K562 (cell line): ENCODE measurements at regions not wholly inside any gene's neighbourhood (a gene's known extent, or its start where the extent isn't known, plus 50 kb on each side); places are given as distances from the start of the nearest gene placed in this dataset.
A peak's percentile ranks its signal among the peaks of the same experiment; 100 is the strongest.

ENCODE experiments used
- BRCA1 ChIP-seq, 2 experiments: fragments of 450-650 bp in 1 of 2; sonication (generic) in 1 of 2; formaldehyde crosslinking in 1 of 2; IDR thresholded peaks; 2 replicates each; pipeline versions ENCODE4 v1.5.0 to v1.6.1; 2017 to 2020; ENCODE audit warnings: mild to moderate bottlenecking in 1 of 2, missing genetic modification reagents in 1 of 2
- DIDO1 ChIP-seq: fragments of 450-650 bp; IDR thresholded peaks from 2 replicates; pipeline ENCODE4 v1.6.1; 2016; ENCODE audit warnings: low read depth, missing biosample characterization, missing genetic modification characterization
- FOXJ2 ChIP-seq: fragments of 200-800 bp; sonication (Bioruptor generic); IDR thresholded peaks from 2 replicates; pipeline ENCODE4 v1.6.1; 2016; ENCODE audit warnings: missing genetic modification characterization, missing compliant biosample characterization
- FOXJ3 ChIP-seq: sonication (generic); formaldehyde crosslinking; IDR thresholded peaks from 2 replicates; pipeline ENCODE4 v1.4.0; 2020; ENCODE audit warnings: mild to moderate bottlenecking, missing genetic modification reagents
- FOXK1 ChIP-seq: sonication (generic); formaldehyde crosslinking; IDR thresholded peaks from 2 replicates; pipeline ENCODE4 v1.8.0; 2022; ENCODE audit warnings: missing genetic modification reagents, mild to moderate bottlenecking, borderline replicate concordance
- HMBOX1 ChIP-seq: sonication (generic); IDR thresholded peaks from 2 replicates; pipeline ENCODE4 v1.6.1; 2016
- IRF2 ChIP-seq: sonication (generic); formaldehyde crosslinking; IDR thresholded peaks from 2 replicates; pipeline ENCODE4 v1.8.1; 2022; ENCODE audit warnings: mild to moderate bottlenecking, missing genetic modification reagents
- KAT2B ChIP-seq: IDR thresholded peaks from one replicate; pipeline ENCODE4 v1.6.1; 2012; ENCODE audit warnings: low read depth, mild to moderate bottlenecking, control low read depth, inconsistent platforms, low read length, moderate library complexity
- KAT8 ChIP-seq: fragments of 450-650 bp; IDR thresholded peaks from 2 replicates; pipeline ENCODE4 v1.6.1; 2016; ENCODE audit warnings: low read depth, mild to moderate bottlenecking
- NR1H2 ChIP-seq: sonication (generic); formaldehyde crosslinking; IDR thresholded peaks from 2 replicates; pipeline ENCODE4 v1.4.0; 2020; ENCODE audit warnings: mild to moderate bottlenecking, missing genetic modification reagents
- RBM39 ChIP-seq: fragments of 200-400 bp; formaldehyde crosslinking; optimal IDR thresholded peaks from 2 replicates; pipeline ENCODE3; 2018; ENCODE audit warnings: low read depth, low read length
- RHOXF2B ChIP-seq: fragments of 250-450 bp; sonication (Bioruptor Pico); conservative IDR thresholded peaks from 2 replicates; pipeline ENCODE4 v1.5.1; 2021
- RREB1 ChIP-seq: fragments of 250-450 bp; sonication (Bioruptor Pico); IDR thresholded peaks from 2 replicates; pipeline ENCODE4 v1.4.0; 2020
- SMARCA4 ChIP-seq: fragments of 450-650 bp; IDR thresholded peaks from 2 replicates; pipeline ENCODE4 v1.6.1; 2016
- ZBTB1 ChIP-seq: sonication (generic); formaldehyde crosslinking; IDR thresholded peaks from 2 replicates; pipeline ENCODE4 v1.8.1; 2023; ENCODE audit warnings: missing genetic modification reagents, low read depth, mild to moderate bottlenecking, borderline replicate concordance
- ZFP36 ChIP-seq: fragments of 150-350 bp; IDR thresholded peaks from 2 replicates; pipeline ENCODE4 v1.6.1; 2018; ENCODE audit warnings: low read length, low read depth; ENCODE audit not compliant: partially characterized antibody
- TF ChIP-seq, protein P1 (sequence below): fragments of 200-400 bp; formaldehyde crosslinking; IDR thresholded peaks from 2 replicates; pipeline ENCODE4 v1.6.1; 2017; ENCODE audit warnings: mild to moderate bottlenecking, low read depth, low read length, moderate library complexity
- TF ChIP-seq, protein P2 (sequence below): IDR thresholded peaks from 2 replicates; pipeline ENCODE4 v1.6.1; 2016; ENCODE audit warnings: missing genetic modification characterization, missing compliant biosample characterization

- no peak for TF ChIP-seq BRCA1 (IDR thresholded peaks at IDR 0.05)
- TF ChIP-seq BRCA1 (CRISPR knock-in tag; IDR thresholded peaks at IDR 0.05), result no peak
- TF ChIP-seq KAT8, result no peak; the same call in 1 of the 2 replicates
- peak; percentile 100 for TF ChIP-seq HMBOX1
- TF ChIP-seq SMARCA4, result peak; percentile 100
- no peak for TF ChIP-seq ZBTB1 (CRISPR knock-in tag)
- TF ChIP-seq FOXJ3 (CRISPR knock-in tag), result no peak
- peak; percentile 25 for TF ChIP-seq ZFP36
- TF ChIP-seq FOXK1 (CRISPR knock-in tag), result peak; percentile 85; the same call in 1 of the 2 replicates
- TF ChIP-seq KAT2B, result no peak
- TF ChIP-seq, protein P1, sequence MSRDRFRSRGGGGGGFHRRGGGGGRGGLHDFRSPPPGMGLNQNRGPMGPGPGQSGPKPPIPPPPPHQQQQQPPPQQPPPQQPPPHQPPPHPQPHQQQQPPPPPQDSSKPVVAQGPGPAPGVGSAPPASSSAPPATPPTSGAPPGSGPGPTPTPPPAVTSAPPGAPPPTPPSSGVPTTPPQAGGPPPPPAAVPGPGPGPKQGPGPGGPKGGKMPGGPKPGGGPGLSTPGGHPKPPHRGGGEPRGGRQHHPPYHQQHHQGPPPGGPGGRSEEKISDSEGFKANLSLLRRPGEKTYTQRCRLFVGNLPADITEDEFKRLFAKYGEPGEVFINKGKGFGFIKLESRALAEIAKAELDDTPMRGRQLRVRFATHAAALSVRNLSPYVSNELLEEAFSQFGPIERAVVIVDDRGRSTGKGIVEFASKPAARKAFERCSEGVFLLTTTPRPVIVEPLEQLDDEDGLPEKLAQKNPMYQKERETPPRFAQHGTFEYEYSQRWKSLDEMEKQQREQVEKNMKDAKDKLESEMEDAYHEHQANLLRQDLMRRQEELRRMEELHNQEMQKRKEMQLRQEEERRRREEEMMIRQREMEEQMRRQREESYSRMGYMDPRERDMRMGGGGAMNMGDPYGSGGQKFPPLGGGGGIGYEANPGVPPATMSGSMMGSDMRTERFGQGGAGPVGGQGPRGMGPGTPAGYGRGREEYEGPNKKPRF, result no peak
- peak; percentile 98 for TF ChIP-seq FOXJ2 (tag)
- peak; percentile 98 for TF ChIP-seq DIDO1
- peak; percentile 100 for TF ChIP-seq RREB1
- no peak; the same call in 1 of the 2 replicates for TF ChIP-seq IRF2 (CRISPR knock-in tag)
- peak; percentile 99 for TF ChIP-seq RHOXF2B
- TF ChIP-seq, protein P2, sequence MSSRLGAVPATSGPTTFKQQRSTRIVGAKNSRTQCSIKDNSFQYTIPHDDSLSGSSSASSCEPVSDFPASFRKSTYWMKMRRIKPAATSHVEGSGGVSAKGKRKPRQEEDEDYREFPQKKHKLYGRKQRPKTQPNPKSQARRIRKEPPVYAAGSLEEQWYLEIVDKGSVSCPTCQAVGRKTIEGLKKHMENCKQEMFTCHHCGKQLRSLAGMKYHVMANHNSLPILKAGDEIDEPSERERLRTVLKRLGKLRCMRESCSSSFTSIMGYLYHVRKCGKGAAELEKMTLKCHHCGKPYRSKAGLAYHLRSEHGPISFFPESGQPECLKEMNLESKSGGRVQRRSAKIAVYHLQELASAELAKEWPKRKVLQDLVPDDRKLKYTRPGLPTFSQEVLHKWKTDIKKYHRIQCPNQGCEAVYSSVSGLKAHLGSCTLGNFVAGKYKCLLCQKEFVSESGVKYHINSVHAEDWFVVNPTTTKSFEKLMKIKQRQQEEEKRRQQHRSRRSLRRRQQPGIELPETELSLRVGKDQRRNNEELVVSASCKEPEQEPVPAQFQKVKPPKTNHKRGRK (tag), result no peak
- TF ChIP-seq RBM39, result no peak
- TF ChIP-seq NR1H2, result no peak
Observed at GRCh38 chr7:138257459-138258196, 181.4 kb downstream of the AKR1D1 start (continued).
